NCI-H2081 (cell line): ENCODE measurements at regions not wholly inside any gene's neighbourhood (a gene's known extent, or its start where the extent isn't known, plus 50 kb on each side); places are given as distances from the start of the nearest gene placed in this dataset.

ENCODE experiments used
- DNase-seq, 2 experiments: peaks; one replicate each; lab custom pipeline; 2025; lab: John Stamatoyannopoulos, UW

GRCh38 chr11:113579292-113579940 is 104.2 kb upstream of the DRD2 start:
- peak in 1 of 2 experiments; percentile 17 for DNase-seq

GRCh38 chr11:113578715-113579250 is 103.6 kb upstream of the DRD2 start:
- no peak for DNase-seq

DNA sequence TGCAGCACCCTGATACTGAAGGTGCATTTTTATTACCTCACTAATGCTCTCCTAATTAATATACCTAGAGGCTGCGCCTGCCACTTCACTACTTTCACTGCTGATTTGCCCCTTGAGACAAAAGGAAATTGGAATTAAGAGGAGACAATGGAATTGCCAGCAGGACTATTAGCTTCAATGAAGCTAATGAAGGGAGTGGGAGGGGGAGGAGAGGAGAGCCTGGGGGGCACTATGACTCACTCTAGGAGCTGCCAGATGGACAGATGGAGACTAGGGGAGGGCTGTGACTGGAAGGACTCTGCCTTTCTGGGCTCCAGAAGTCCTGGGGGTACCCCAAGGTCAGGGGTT is 102.8 kb upstream of the DRD2 start:
- no peak for DNase-seq

- peak; percentile 65 to 89 for DNase-seq
Observed at GRCh38 chr11:113577356-113578032, 102.3 kb upstream of the DRD2 start.

GRCh38 chr11:113574586-113574985 is 99.4 kb upstream of the DRD2 start:
- DNase-seq = no peak

- DNase-seq = peak in 1 of 2 experiments; percentile 38
Observed at GRCh38 chr11:113574171-113574570, 99.0 kb upstream of the DRD2 start.

DNA sequence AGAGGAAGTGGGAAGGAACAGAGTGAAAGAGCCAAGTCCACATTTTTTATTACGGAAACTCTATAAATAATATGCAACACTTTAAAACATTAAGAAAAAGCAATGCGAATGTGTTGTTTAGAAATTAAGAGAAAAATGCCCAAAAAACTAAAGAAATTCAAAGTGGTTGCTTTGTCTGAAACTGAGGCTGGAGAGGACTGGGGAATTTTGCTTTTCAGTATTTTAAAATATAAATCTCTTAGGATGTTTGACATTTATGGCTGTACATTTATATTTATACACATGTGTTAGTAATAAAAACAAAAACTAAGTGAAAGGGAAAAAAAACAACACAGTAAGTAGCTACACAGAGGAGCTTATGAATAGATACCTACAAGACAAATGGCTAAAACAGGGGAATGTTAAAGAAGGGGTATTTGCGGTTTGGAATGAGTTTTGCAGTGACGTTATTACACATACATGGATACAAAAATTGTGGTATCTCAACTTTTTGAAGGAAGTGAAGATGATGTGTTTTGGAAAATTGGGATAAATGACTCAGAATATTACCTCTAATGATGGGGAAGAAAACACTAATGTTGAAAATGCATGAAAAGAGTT is 97.0 kb upstream of the DRD2 start:
- no peak for DNase-seq

- DNase-seq = no peak
Observed at GRCh38 chr11:113571531-113571930, 96.3 kb upstream of the DRD2 start.

DNA sequence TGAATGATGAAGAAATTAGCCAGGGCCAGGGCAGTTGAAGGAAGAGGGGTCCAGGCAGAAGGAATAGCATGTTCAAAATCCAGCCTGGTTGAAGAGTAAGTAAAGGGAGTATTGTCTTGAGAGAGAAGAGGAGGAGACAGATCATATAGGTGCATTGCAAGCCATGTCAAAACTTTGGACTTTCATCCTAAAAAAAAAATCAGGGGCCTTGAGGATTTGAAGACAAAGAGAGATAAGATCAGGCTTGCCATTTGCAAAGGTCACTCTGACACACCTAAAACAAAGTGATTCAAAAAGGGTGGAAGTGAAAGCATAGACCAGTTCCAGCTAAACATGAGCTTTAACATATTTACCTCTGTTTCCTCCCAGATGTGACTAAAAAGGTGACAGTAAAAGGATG is 95.7 kb upstream of the DRD2 start:
- no peak for DNase-seq

DNA sequence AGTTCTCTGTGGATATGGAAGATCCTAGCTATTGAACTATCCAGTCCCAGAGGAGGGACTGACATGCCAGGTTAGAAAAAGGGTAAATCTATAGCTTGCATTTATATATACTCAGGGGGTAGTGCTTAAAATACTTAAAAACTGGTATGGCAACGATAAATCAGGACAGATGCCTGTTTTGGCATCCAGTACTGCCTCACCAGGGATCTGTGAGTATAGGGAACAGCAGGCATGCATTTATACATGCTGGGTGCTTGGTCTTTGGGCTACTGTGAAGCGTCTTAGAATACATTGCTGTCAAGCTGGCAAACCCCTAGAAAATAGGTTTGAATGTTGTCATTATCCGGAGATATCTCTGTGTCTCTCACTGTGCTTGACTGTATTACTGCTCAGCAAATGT is 94.2 kb upstream of the DRD2 start:
- no peak for DNase-seq

DNA sequence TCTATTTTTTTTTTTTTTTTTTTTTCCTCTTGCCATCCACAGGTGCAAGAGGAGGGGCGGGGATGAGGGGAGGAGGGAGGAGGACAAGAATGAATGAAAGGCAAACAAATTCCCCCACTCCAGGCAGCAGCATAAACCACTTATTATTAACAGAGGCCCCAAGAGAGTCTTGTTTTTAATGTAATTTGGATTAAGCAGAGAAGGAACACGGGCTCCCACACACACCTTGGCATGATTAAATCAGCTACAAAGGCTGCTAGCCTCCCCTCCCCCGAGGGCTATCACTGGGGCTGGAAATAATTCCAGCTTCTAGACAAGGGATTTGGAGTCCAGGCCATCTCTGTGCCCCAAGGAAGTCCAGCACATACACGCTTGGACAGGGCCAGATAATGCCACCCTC is 93.4 kb upstream of the DRD2 start:
- DNase-seq = no peak

DNA sequence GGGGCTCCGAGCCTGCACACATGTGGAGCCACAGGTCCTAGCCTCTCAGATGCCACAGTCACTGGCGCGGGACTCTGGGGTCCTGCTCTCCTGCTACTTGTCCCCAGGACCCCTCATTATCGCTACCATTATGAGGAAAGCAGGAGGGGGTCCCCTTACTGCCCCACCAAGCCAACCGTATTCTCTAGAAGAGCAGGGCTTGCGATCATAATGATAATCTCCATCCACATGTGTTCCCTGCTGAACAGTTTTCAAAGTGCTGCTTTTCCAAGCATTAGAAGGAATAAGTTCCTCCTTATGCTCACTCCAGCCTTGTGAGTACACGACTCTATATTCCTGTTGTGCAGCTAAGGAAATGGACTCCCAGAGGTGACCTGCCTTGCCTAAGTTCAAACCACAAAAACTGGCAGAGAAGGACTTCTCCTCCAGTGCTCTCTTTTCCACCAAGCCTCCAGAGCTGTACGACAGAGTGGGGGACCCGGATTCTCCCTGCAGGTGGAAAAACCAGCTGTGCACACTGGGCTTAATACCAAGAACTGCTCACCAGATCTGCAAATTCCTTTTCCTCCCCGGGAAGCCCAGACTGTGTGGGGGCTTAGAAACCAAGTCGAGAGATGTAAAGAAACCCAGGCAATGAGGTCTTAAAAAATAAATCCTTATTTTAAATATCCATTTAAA is 92.8 kb upstream of the DRD2 start:
- no peak for DNase-seq

GRCh38 chr11:113567097-113567496 is 91.9 kb upstream of the DRD2 start:
- DNase-seq = no peak

GRCh38 chr11:113564527-113565130 is 89.4 kb upstream of the DRD2 start:
- DNase-seq = no peak

GRCh38 chr11:113563766-113564526 is 88.7 kb upstream of the DRD2 start:
- no peak for DNase-seq

DNA sequence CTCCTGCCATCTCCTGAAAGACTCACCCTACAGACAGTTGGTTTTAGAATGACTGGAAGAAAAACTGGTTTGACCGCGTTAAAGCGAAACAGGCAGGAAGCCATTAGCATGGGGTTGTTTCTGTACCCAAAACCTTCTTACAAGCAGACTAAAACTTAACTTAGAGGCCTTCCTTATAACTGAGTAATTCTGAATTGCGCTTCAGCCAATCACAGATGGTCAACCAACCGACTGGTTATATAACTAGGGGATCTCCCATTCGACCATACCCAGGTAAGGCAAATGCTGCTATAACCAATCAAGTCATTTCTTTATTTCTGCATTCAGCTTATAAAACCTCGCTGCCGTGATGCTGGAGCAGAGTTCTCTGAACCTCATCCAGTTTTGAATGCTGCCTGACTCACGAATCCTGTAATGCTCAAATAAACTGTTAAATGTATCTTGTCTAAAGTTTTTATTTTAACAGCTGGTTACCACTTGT is 87.8 kb upstream of the DRD2 start:
- no peak for DNase-seq

GRCh38 chr11:113562576-113562975 is 87.4 kb upstream of the DRD2 start:
- no peak for DNase-seq

DNA sequence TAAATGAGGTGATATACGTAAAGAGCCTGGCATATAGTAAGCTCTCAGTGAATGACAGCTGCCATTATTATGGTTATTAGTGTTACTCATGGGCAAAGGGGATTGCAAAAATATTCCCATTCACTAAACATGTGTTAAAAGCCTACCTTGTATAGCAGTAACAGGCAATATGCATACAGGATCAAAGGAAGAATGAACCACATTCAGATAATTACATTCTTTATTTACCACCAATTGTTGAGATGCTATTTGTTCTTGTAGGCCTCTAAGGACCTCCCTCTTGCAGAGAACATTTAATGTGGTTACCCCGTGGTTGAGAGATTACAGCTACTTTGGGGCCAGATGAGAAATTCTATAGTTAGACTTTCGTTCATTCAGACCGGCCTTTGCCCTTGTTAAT is 82.7 kb upstream of the DRD2 start:
- no peak for DNase-seq

DNA sequence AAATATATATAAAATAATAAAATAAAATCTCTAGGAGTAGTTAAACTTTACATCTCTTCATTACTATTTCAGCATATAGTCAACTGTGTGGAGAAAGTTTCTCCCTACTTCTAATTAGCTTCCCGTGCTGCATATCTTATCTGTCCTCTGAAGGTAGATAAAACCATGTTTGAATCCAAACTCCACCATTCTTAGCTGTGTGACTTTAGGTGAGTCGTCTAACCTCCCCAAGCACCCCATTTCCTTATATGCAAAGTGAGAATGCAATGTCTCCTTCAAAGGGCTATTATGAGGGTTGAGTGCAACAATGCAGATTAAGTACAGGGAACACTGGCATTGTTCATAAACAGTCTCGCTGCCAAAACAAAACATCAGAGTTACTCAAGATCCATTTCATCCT is 80.8 kb upstream of the DRD2 start:
- DNase-seq = no peak

DNA sequence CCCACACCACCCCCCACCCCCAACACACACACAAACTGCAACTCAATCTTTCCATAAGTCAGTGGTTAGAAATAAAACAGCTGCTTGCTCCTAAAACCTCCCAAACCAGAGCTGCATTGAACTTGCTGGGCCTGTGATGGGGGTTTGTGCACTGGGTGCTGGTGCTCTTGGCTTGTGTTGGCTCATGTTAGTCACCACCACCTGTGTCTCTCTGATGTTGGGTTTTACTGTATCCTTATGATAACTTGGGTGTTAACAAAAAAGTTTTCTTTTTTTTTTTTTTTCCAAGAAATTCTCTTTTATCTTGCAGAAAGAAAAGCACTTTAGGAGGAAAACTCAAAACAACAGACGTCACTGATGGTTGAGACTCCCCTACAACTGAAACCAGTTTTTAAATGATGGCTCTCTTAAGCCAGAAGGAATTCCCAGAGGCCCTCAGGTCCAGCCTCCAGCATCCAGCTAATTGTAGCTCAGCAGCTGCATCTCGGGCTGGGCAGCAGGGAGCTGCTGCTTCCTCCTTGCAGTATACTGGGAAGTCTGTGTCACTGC is 79.9 kb upstream of the DRD2 start:
- no peak for DNase-seq

GRCh38 chr11:113554526-113554925 is 79.3 kb upstream of the DRD2 start:
- peak in 1 of 2 experiments; percentile 31 for DNase-seq
